GM18517 (cell line): ENCODE measurements at regions not wholly inside any gene's neighbourhood (a gene's known extent, or its start where the extent isn't known, plus 50 kb on each side); places are given as distances from the start of the nearest gene placed in this dataset.

Source experiments
- ATAC-seq: cut with Tn5 transposase; IDR thresholded peaks from one replicate; pipeline ENCODE4 v1.9.1; 2021; ENCODE audit warnings: mild to moderate bottlenecking, moderate library complexity; ENCODE audit not compliant: unreplicated experiment

DNA sequence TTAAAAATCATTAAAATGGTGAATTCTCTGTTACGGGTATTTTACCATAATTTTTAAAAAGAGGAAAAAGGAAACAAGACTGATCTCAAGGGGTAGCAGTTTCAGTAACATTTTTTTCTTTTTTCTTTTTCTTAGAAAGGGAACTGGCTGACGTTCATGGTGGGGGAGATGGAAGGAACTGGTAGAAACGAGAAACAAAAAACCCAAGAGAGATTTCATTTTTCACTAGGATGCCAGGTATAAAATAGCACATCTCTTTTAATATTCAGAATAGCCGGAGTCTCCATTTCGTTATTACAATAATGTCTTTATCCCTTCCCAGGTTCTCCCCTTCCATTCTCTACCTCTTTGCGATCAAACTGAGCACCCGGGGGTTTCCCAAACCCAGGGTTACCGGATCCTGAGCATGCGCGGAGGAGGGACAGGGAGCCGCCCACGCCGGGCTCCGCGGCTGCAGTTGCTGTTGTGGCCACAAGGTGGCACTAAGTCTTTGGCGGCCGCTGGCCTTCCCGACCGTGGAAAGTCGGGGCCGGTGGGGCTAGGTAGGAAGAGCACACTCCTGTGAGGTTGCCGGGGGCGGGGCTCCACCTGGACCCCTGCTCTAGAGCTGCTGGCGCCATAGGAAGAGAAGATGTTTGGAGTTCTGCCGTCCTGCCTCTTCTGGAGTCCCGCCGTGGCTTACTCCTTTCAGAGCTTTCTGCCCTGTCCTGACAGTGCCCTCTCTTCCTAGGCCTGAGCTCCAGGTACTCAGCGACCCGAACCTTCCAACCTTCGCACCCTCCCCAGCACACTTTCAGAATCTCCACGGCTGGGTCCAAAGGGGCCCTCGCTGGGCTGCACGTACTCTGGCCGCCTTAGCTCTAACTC, 146.8 kb downstream of the SH3BGRL2 start:
- peak; percentile 87 for ATAC-seq

DNA sequence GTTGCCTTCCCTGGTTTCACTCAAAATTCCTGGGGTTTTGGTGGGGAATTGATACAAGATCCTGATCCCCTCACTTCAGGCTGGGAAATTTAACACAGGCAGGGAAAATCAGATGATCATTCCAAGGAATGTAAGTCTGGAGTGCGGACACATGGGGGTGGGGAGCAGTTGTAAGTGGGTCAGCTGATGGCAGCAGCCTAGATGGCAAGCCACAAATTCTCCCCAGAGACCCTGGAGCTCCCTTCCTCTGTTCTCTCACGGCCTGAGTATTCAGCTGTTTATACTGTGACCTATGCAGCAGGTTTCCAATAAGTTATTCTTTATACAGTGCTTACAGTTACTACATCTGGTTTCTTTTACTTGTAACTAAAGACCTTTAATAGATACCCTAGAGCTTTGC, 144.9 kb downstream of the SH3BGRL2 start:
- no peak for ATAC-seq

DNA sequence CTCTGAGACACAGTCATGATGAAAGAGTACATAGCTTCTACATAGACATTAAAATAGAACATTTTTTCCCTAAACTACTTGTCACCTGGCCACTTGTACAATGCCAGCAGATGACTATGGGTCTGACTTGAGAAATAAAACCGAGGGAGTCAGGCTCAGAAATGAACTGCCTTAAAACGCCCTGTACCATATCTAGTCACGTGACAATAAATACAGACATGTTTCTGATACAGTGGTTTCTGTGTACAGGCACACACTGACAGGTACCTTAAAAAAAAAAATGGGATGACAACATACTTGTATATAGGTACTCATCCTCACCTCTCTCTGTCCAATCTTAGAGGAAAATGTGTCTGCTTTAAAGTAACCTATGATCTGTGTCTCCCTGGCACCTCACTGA, 144.1 kb downstream of the SH3BGRL2 start:
- no peak for ATAC-seq

DNA sequence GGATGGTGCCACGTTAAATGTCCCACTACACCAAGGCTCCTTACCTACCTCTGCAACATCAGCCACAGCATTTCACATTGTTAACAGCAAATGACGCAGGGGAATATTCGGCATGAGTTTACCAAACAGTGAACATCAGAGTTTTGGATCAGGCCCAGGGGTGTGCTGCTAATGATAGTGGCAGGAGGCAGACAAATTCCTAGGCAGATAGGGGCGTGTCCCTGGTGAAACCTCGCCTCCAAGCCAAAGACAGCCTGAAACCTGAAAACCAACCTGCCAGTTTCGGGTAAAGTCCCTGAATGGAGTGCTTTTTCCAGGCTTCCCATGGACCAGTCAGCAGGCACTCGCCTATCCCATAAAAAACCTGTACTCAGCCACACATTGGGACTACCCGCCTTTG, 133.6 kb downstream of the SH3BGRL2 start:
- ATAC-seq: no peak

DNA sequence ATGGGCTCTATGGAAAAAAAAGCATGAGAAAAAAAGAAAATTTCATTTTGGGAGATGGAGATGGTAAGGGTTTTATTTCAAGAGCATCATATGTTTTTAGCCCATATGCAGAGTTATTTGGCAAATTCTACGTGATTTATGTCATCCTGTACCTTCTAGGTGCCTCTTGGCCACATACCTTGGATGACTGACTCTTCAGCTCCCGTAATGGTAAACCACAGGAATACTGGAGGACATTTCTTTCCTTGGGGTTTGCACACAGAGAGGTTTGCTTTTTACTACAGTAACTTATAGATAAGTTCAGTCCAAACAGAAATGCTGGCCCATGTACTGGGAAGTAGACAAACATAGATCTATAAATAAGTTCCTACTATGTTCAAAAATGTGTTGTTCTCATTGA, 132.2 kb downstream of the SH3BGRL2 start:
- ATAC-seq: no peak

DNA sequence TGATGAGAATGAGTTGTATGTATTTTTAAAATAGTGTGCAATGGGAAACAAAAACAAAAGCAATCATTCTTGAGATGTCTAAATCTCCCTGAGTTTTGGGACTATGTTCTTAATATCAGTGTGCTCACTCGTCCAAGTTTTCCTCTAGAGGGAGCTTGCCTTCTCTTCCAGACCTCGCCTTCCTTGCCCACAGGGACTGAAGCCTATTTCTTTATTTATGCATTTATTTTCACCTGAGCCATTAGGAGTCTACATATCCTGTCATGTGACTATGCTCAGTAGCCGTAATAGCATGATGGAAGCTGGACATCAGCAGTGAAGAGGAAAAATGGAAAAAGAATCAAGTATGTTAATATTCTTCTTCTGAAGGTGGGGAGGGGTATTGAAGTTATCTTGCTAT, 131.2 kb downstream of the SH3BGRL2 start:
- ATAC-seq: no peak

DNA sequence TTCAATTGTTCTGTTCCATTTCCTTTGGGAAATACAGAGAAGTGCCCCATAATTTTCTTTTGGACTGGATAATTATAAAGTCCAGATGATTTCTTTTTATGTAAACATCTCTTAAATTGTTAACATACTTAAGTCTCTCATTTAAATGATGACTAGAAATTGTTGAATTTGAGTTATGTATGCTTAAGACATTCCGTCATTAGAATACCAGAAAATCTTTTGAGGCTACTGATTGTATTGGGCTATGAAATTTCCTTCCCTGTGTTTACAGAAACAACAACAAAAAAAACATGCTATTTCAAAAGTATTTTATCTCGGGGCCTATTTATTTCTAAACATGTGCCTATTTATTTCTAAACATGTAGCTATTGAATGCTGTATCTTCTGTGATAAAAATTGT, 125.4 kb downstream of the SH3BGRL2 start:
- no peak for ATAC-seq

DNA sequence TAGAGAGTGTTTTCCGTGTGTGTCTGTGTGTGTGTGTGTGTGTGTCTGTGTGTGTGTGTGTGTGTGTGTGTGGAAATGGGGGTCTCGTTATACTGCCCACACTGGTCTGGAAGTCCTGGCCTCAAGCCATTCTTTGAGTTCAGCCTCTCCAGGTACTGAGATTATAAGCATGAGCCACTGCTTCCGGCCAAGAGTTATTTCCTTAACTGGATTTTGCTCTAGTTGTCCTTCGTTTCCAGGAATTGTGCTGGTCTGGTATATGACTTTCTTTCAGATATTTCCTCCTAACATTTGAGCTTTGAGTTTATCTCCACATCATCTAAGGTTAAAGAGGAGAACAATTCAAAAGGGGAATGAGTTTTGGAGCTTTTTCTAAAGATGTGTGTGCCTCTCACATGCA, 124.8 kb downstream of the SH3BGRL2 start:
- ATAC-seq: no peak
